GOT3 (cell line): ENCODE measurements at regions not wholly inside any gene's neighbourhood (a gene's known extent, or its start where the extent isn't known, plus 50 kb on each side); places are given as distances from the start of the nearest gene placed in this dataset.

Experiments used
- DNase-seq: peaks from one replicate; lab custom pipeline; 2025; ENCODE audit warnings: mixed read lengths; lab: John Stamatoyannopoulos, UW

- DNase-seq: no peak
These were observed 132.0 kb upstream of the MYCN start for GRCh38 chr2:15808204-15808910.

- no peak for DNase-seq
These were observed 131.4 kb upstream of the MYCN start for GRCh38 chr2:15808944-15809343.

- DNase-seq: no peak
These were observed 130.9 kb upstream of the MYCN start for GRCh38 chr2:15809404-15809803.

GRCh38 chr2:15810477-15811150 lies 129.7 kb upstream of the MYCN start:
- DNase-seq: no peak

GRCh38 chr2:15811367-15811766 lies 129.0 kb upstream of the MYCN start:
- no peak for DNase-seq

- DNase-seq: no peak
These were observed 128.1 kb upstream of the MYCN start for GRCh38 chr2:15812187-15812780.

GRCh38 chr2:15813481-15814266 lies 126.7 kb upstream of the MYCN start:
- no peak for DNase-seq

- no peak for DNase-seq
These were observed 125.9 kb upstream of the MYCN start for GRCh38 chr2:15814403-15814802.

GRCh38 chr2:15814946-15815345 lies 125.4 kb upstream of the MYCN start:
- no peak for DNase-seq

GRCh38 chr2:15816226-15816625 lies 124.1 kb upstream of the MYCN start:
- DNase-seq: no peak

GRCh38 chr2:15816674-15817406 lies 123.5 kb upstream of the MYCN start:
- DNase-seq: no peak

GRCh38 chr2:15817748-15818147 lies 122.6 kb upstream of the MYCN start:
- DNase-seq: no peak

GRCh38 chr2:15818318-15818753 lies 122.0 kb upstream of the MYCN start:
- no peak for DNase-seq

GRCh38 chr2:15818881-15819280 lies 121.5 kb upstream of the MYCN start:
- DNase-seq: no peak

GRCh38 chr2:15819562-15820256 lies 120.6 kb upstream of the MYCN start:
- no peak for DNase-seq

- DNase-seq: no peak
These were observed 120.1 kb upstream of the MYCN start for GRCh38 chr2:15820257-15820566.

GRCh38 chr2:15820927-15821326 lies 119.4 kb upstream of the MYCN start:
- DNase-seq: no peak

- no peak for DNase-seq
These were observed 118.0 kb upstream of the MYCN start for GRCh38 chr2:15822151-15823044.

GRCh38 chr2:15823459-15824396 lies 116.6 kb upstream of the MYCN start:
- DNase-seq: no peak
